ENCODE measurements at regions not wholly inside any gene's neighbourhood (a gene's known extent, or its start where the extent isn't known, plus 50 kb on each side); places are given as distances from the start of the nearest gene placed in this dataset.

DNA sequence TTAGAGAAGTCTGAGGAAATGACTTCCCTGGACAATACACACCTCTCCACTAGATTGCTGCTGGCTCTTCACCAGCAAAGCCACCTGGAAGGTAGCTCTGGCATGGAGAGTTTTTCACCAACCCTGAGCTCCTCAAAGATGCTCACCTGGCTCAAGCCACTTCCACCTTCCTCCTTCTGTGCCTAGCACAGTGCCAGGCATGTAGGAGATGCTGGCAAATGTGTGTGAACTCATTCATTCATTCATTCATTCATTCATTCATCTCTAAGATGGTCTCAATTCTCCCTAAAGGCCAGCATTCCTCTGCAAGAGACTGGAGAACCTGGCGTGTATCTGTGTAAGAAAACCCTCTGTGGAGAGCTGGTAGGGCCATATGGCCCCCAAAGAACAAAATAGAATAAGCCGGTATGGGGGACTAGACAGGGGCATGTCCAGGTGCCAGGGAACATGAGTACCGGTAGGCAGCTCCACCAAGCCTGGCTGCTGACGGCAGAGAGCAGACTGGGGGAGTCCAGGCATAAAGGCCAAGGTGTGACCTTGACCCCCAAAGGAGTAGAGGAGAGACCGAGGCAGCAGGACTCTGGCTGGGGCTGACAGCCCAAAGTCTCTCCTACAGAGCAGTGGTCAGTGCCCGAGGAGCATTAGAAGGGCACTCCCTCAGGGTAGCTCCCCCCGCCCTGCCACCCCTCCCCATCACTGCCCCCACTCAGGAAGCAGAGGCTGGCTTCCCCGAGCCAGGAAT, 132.2 kb upstream of the TNRC6C start:
- Histone ChIP-seq H3K4me3 (no peak overlapping the region), H3K9me3 (no peaks in the 10 kb centered on the region), H3K4me1 (ENCODE audit: insufficient read depth) (peaks cover 9% of the 10 kb centered on the region), H3K27ac (no peak overlapping the region), H3K36me3 (no peaks in the 10 kb centered on the region), H3K27me3 (no peaks in the 10 kb centered on the region)
- 70 to 79% (median 73%) methylated on average over 8 of the region's 8 CpGs for WGBS, 3 donors
- intact Hi-C loops (cut with DNase I), result no loop called here
- TF ChIP-seq POLR2A (IDR thresholded peaks at IDR 0.05) (no peak), EP300 (IDR thresholded peaks at IDR 0.05) (no peak)
- TF ChIP-seq, protein P1, sequence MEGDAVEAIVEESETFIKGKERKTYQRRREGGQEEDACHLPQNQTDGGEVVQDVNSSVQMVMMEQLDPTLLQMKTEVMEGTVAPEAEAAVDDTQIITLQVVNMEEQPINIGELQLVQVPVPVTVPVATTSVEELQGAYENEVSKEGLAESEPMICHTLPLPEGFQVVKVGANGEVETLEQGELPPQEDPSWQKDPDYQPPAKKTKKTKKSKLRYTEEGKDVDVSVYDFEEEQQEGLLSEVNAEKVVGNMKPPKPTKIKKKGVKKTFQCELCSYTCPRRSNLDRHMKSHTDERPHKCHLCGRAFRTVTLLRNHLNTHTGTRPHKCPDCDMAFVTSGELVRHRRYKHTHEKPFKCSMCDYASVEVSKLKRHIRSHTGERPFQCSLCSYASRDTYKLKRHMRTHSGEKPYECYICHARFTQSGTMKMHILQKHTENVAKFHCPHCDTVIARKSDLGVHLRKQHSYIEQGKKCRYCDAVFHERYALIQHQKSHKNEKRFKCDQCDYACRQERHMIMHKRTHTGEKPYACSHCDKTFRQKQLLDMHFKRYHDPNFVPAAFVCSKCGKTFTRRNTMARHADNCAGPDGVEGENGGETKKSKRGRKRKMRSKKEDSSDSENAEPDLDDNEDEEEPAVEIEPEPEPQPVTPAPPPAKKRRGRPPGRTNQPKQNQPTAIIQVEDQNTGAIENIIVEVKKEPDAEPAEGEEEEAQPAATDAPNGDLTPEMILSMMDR (IDR thresholded peaks at IDR 0.05), result no peak
- DNase-seq, result peak in 1 of 5 donors; percentile 8

DNA sequence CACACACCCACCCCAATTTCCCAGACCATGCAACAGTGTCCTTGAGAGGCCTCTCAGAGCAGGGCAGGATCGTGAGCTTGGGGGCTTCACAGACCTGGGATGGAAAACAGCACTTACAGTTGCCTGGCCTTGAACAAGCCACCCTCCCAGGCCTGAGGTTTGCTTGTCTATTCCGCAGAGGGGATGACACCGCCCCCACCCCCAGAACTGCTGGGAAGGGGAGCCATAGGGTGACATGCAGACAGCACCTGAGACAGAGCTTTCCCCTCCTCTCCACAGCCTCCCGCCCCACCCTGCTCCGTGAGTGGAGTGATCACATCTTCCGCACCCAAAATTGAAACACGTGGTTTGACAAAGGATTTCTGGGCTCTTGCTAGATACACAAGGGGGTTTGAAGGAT, 131.5 kb upstream of the TNRC6C start:
- no peaks in the 10 kb centered on the region for H3K36me3 ChIP-seq
- no peak for TF ChIP-seq POLR2A (IDR thresholded peaks at IDR 0.05)
- TF ChIP-seq, protein P1 (IDR thresholded peaks at IDR 0.05), result no peak
- TF ChIP-seq EP300 (IDR thresholded peaks at IDR 0.05), result no peak
- H3K27me3 ChIP-seq, result no peaks in the 10 kb centered on the region
- peak in 1 of 5 donors; percentile 11 for DNase-seq
- peaks cover 11% of the 10 kb centered on the region for H3K4me1 ChIP-seq (ENCODE audit: insufficient read depth)
- WGBS, 3 donors, result 52 to 60% (median 53%) methylated on average over 7 of the region's 7 CpGs
- no peaks in the 10 kb centered on the region for H3K9me3 ChIP-seq
- intact Hi-C loops (cut with DNase I), result no loop called here
- H3K27ac ChIP-seq, result no peak overlapping the region
- no peak overlapping the region for H3K4me3 ChIP-seq

DNA sequence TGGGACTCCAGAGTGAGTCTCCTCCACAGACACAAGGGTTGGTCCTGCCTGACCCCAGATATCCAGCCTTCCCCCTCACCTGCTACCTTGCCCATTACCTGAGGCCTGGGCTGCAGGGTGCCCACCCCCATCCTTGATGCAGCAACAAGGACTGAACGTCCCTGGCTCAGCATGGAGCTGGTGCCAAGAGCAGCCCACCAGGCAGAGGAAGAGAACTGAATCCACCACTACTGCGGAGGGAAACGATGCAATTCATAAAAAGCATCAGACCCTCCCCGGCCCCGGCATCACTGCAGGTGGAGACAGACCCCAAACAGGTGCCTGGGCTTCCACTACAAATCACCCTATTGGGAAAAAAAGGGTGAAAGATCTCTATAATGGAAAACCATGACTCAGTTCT, 131.0 kb upstream of the TNRC6C start:
- H3K4me1 ChIP-seq (ENCODE audit: insufficient read depth), result peaks cover 11% of the 10 kb centered on the region
- no peaks in the 10 kb centered on the region for H3K27me3 ChIP-seq
- TF ChIP-seq, protein P1 (IDR thresholded peaks at IDR 0.05), result no peak
- no peak for TF ChIP-seq POLR2A (IDR thresholded peaks at IDR 0.05)
- no peak for TF ChIP-seq EP300 (IDR thresholded peaks at IDR 0.05)
- no peaks in the 10 kb centered on the region for H3K36me3 ChIP-seq
- H3K9me3 ChIP-seq, result no peaks in the 10 kb centered on the region
- no peak overlapping the region for H3K4me3 ChIP-seq
- intact Hi-C loops (cut with DNase I), result no loop called here
- peak in 1 of 5 donors; percentile 15 for DNase-seq
- 73 to 80% (median 77%) methylated on average over 5 of the region's 5 CpGs for WGBS, 3 donors
- H3K27ac ChIP-seq, result no peak overlapping the region

DNA sequence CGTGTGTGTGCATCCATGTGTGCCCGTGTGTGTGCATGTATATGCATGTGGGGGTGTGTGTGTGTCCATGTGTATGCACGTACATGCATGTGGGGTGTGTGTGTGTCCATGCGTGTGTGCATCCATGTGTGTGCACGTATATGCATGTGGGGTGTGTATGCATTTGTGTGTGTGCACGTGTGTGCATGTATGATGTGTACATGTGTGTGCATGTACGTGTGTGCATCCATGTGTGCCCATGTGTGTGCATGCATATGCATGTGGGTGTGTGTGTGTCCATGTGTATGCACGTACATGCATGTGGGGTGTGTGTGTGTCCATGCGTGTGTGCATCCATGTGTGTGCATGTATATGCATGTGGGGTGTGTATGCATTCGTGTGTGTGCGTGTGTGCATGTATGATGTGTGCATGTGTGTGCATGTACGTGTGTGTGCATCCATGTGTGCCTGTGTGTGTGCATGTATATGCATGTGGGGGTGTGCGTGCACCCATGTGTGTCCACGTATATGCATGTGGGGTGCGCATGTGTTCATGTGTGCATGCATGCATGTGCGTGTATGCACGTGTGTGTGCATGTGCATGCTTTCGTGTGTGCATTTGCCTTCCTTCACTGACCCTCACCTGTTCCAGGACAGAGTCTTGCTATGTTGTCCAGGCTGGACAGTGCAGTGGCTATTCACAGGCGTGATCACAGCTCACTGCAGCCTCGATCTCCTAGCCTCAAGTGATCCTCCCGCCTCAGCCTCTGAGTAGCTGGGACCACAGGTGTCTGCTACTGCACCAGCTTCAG, 129.6 kb upstream of the TNRC6C start:
- H3K36me3 ChIP-seq, result no peaks in the 10 kb centered on the region
- H3K9me3 ChIP-seq, result no peaks in the 10 kb centered on the region
- no peak for TF ChIP-seq EP300 (IDR thresholded peaks at IDR 0.05)
- no peak for TF ChIP-seq POLR2A (IDR thresholded peaks at IDR 0.05)
- TF ChIP-seq, protein P1 (IDR thresholded peaks at IDR 0.05), result no peak
- no peak overlapping the region for H3K27ac ChIP-seq
- 91 to 93% (median 92%) methylated on average over 21 of the region's 21 CpGs for WGBS, 3 donors
- peak in 1 of 5 donors; percentile 13 for DNase-seq
- no peaks in the 10 kb centered on the region for H3K27me3 ChIP-seq
- peaks cover 11% of the 10 kb centered on the region for H3K4me1 ChIP-seq (ENCODE audit: insufficient read depth)
- no peak overlapping the region for H3K4me3 ChIP-seq
- intact Hi-C loops (cut with DNase I), result no loop called here
